Posterior cingulate gyrus (tissue), 11 donors: ENCODE measurements at regions not wholly inside any gene's neighbourhood (a gene's known extent, or its start where the extent isn't known, plus 50 kb on each side); places are given as distances from the start of the nearest gene placed in this dataset.
"Not testable (repeated sequence)": the region's sequence is repeated elsewhere in the genome, so short reads cannot be mapped to it uniquely, and the experiment has no call there.

Source experiments
- DNase-seq, 10 donors: peaks; one replicate each; pipeline versions ENCODE4 v3.0.0 to v3.0.0-alpha.2; 2020 to 2021; ENCODE audit warnings: mixed read lengths in 3 of 10
- intact Hi-C: fragments of 100-400 bp; cut with DNase I; formaldehyde crosslinking; loops from one replicate; pipeline ENCODE4 v1.15.1; 2023

- intact Hi-C loops: loop anchor here (10.0 kb wide), 2 partner anchors 68 to 98 kb away; no protein-coding TSS in a partner anchor
- DNase-seq: no peak
Measured at GRCh38 chr15:31433091-31433490, 106.5 kb downstream of the KLF13 start.

- intact Hi-C loops: loop anchor here (10.0 kb wide), 2 partner anchors 69 to 99 kb away; no protein-coding TSS in a partner anchor
- peak in 1 of 10 donors; percentile 81 for DNase-seq
Measured at GRCh38 chr15:31433574-31433973, 106.9 kb downstream of the KLF13 start.

GRCh38 chr15:31434275-31434587, 107.6 kb downstream of the KLF13 start:
- DNase-seq: no peak
- intact Hi-C loops: loop anchor here (10.0 kb wide), 2 partner anchors 69 to 99 kb away; no protein-coding TSS in a partner anchor

- DNase-seq: peak in 2 of 10 donors; percentile 11 to 88
- intact Hi-C loops: loop anchor here (1.0 to 10.0 kb wide), 3 partner anchors 70 to 219 kb away; no protein-coding TSS in a partner anchor
Measured at GRCh38 chr15:31434588-31435260, 108.1 kb downstream of the KLF13 start.

GRCh38 chr15:31435261-31435911, 108.8 kb downstream of the KLF13 start:
- DNase-seq: peak in 8 of 10 donors; percentile 65 to 95 (median 78)
- intact Hi-C loops: loop anchor here (1.0 to 10.0 kb wide), 3 partner anchors 71 to 220 kb away; no protein-coding TSS in a partner anchor

- no peak for DNase-seq
Measured at GRCh38 chr15:31435912-31436628, 109.4 kb downstream of the KLF13 start.

GRCh38 chr15:31437686-31438085, 111.1 kb downstream of the KLF13 start:
- intact Hi-C loops: loop anchor here (10.0 kb wide), 2 partner anchors 73 to 103 kb away; no protein-coding TSS in a partner anchor
- DNase-seq: no peak

More at GRCh38 chr15:31435912-31436628, 109.4 kb downstream of the KLF13 start:
- intact Hi-C loops: loop anchor here (1.0 to 10.0 kb wide), 3 partner anchors 71 to 221 kb away; no protein-coding TSS in a partner anchor

GRCh38 chr15:31438601-31439265, 112.1 kb downstream of the KLF13 start:
- DNase-seq: no peak
- intact Hi-C loops: loop anchor here (10.0 kb wide), 2 partner anchors 74 to 104 kb away; no protein-coding TSS in a partner anchor

GRCh38 chr15:31439328-31439727, 112.7 kb downstream of the KLF13 start:
- intact Hi-C loops: loop anchor here (10.0 kb wide), 2 partner anchors 75 to 105 kb away; no protein-coding TSS in a partner anchor
- DNase-seq: no peak

- intact Hi-C loops, DNase-seq: not testable (repeated sequence)
Measured at GRCh38 chr15:31440216-31440615, 113.6 kb downstream of the KLF13 start.

- intact Hi-C loops: no loop called here
- peak in 7 of 10 donors; percentile 47 to 92 (median 54) for DNase-seq
Measured at GRCh38 chr15:31440754-31441311, 114.2 kb downstream of the KLF13 start.

- intact Hi-C loops: no loop called here
- DNase-seq: no peak
Measured at GRCh38 chr15:31442226-31442625, 115.6 kb downstream of the KLF13 start.

- DNase-seq: no peak
- intact Hi-C loops: no loop called here
Measured at GRCh38 chr15:31442699-31443111, 116.1 kb downstream of the KLF13 start.

- intact Hi-C loops: no loop called here
Measured at GRCh38 chr15:31444844-31445243, 118.2 kb downstream of the KLF13 start.

GRCh38 chr15:31446546-31446945, 119.9 kb downstream of the KLF13 start:
- intact Hi-C loops: no loop called here
- no peak for DNase-seq

More at GRCh38 chr15:31444844-31445243, 118.2 kb downstream of the KLF13 start:
- DNase-seq: no peak

- intact Hi-C loops: no loop called here
- no peak for DNase-seq
Measured at GRCh38 chr15:31447931-31448634, 121.4 kb downstream of the KLF13 start.

GRCh38 chr15:31448635-31448979, 122.0 kb downstream of the KLF13 start:
- intact Hi-C loops: no loop called here
- no peak for DNase-seq

GRCh38 chr15:31452595-31453557, 126.2 kb downstream of the KLF13 start:
- DNase-seq: no peak
- intact Hi-C loops: no loop called here
